SK-N-SH (cell line): ENCODE measurements at regions not wholly inside any gene's neighbourhood (a gene's known extent, or its start where the extent isn't known, plus 50 kb on each side); places are given as distances from the start of the nearest gene placed in this dataset.

ENCODE experiments used
- CTCF ChIA-PET: fragments of 300-600, 350-600 bp; formaldehyde crosslinking; extraction: SDS; loops from one replicate; lab custom pipeline; 2021; lab: Yijun Ruan, JAX
- POLR2A ChIA-PET: fragments of 350-600 bp; sonication (Branson Sonifier 250); formaldehyde crosslinking; extraction: SDS; loops from one replicate; lab custom pipeline; 2020; ENCODE audit warnings: antibody characterized with exemption, inconsistent platforms; lab: Yijun Ruan, JAX
- DNase-seq: peaks from one replicate; pipeline ENCODE4 v3.0.0; 2012
- H2AFZ ChIP-seq: fragments of 200-600 bp; sonication (generic); 2 replicates; pipeline ENCODE4 v1.8.1; 2016; ENCODE audit warnings: antibody characterized with exemption, mild to moderate bottlenecking, low read depth
- H3F3A ChIP-seq: fragments of 200-600 bp; sonication (generic); replicated peaks from 2 replicates; pipeline ENCODE3; 2016; ENCODE audit warnings: antibody characterized with exemption, mild to moderate bottlenecking; ENCODE audit not compliant: insufficient read depth
- H3K27ac ChIP-seq, 2 experiments: fragments of 200-500 bp in 1 of 2; fragments of 200-600 bp in 1 of 2; sonication (Bioruptor generic) in 1 of 2; sonication (generic), shearing (Covaris generic) in 1 of 2; 2 replicates each; pipeline versions ENCODE4 v1.5.1 to v1.6.1; 2014 to 2016; ENCODE audit warnings: low read depth in 2 of 2, inconsistent platforms in 1 of 2, low read length in 1 of 2, mild to moderate bottlenecking in 1 of 2, mixed read lengths in 1 of 2
- H3K27me3 ChIP-seq: fragments of 200-600 bp; sonication (generic), shearing (Covaris generic); 2 replicates; pipeline ENCODE4 v1.6.1; 2016; ENCODE audit warnings: mixed run types; ENCODE audit not compliant: insufficient read depth
- H3K36me3 ChIP-seq, 2 experiments: fragments of 200-500 bp in 1 of 2; fragments of 200-600 bp in 1 of 2; sonication (Bioruptor generic) in 1 of 2; sonication (generic) in 1 of 2; replicated peaks in 1 of 2; 2 replicates each; pipeline versions ENCODE3 to v1.5.1; 2014 to 2016; ENCODE audit warnings: low read length in 1 of 2, mild to moderate bottlenecking in 1 of 2; ENCODE audit not compliant: insufficient read depth in 2 of 2, control insufficient read depth in 1 of 2
- H3K4me1 ChIP-seq, 2 experiments: fragments of 200-500 bp in 1 of 2; fragments of 200-600 bp in 1 of 2; sonication (Bioruptor generic) in 1 of 2; sonication (generic), shearing (Covaris generic) in 1 of 2; 2 replicates each; pipeline versions ENCODE4 v1.5.1 to v1.6.1; 2014 to 2016; ENCODE audit warnings: low read depth in 1 of 2, low read length in 1 of 2, mixed run types in 1 of 2; ENCODE audit not compliant: insufficient read depth in 2 of 2, control insufficient read depth in 1 of 2
- H3K4me2 ChIP-seq: fragments of 200-600 bp; sonication (generic), shearing (Covaris generic); 2 replicates; pipeline ENCODE4 v1.6.1; 2017; ENCODE audit warnings: mixed run types
- H3K4me3 ChIP-seq, 2 experiments: fragments of 200-500 bp in 1 of 2; fragments of 200-600 bp in 1 of 2; sonication (Bioruptor generic) in 1 of 2; sonication (generic), shearing (Covaris generic) in 1 of 2; 2 replicates each; pipeline versions ENCODE4 v1.5.1 to v1.8.1; 2014 to 2016; ENCODE audit warnings: low read depth in 2 of 2, inconsistent platforms in 1 of 2, low read length in 1 of 2, mild to moderate bottlenecking in 1 of 2, mixed read lengths in 1 of 2, moderate library complexity in 1 of 2
- H3K79me2 ChIP-seq: fragments of 200-600 bp; sonication (generic); 2 replicates; pipeline ENCODE4 v1.8.1; 2017; ENCODE audit warnings: mild to moderate bottlenecking; ENCODE audit not compliant: insufficient read depth
- H3K9ac ChIP-seq: fragments of 200-600 bp; sonication (generic); 2 replicates; pipeline ENCODE4 v1.6.1; 2017; ENCODE audit warnings: mixed run types
- H3K9me2 ChIP-seq: fragments of 200-600 bp; sonication (generic); 2 replicates; pipeline ENCODE4 v1.6.1; 2017; ENCODE audit warnings: mixed run types
- H3K9me3 ChIP-seq: fragments of 200-600 bp; sonication (generic); 2 replicates; pipeline ENCODE4 v1.6.1; 2017; ENCODE audit warnings: mixed run types, mild to moderate bottlenecking, moderate library complexity
- H4K20me1 ChIP-seq: fragments of 200-600 bp; sonication (generic); 2 replicates; pipeline ENCODE4 v1.6.1; 2017; ENCODE audit warnings: mild to moderate bottlenecking, mixed run types; ENCODE audit not compliant: insufficient read depth
- EZH2phosphoT487 ChIP-seq: fragments of 200-600 bp; sonication (generic); IDR thresholded peaks from 2 replicates; pipeline ENCODE4 v1.6.1; 2017; ENCODE audit warnings: low read depth, mixed run types, mild to moderate bottlenecking, antibody characterized with exemption, moderate library complexity, borderline replicate concordance
- FOSL2 ChIP-seq: IDR thresholded peaks from 2 replicates; pipeline ENCODE4 v1.4.0; 2012; ENCODE audit warnings: low read depth, mild to moderate bottlenecking, moderate library complexity, borderline replicate concordance
- FOXM1 ChIP-seq: IDR thresholded peaks from 2 replicates; pipeline ENCODE4 v1.4.0; 2012; ENCODE audit warnings: low read depth, mild to moderate bottlenecking
- GATA2 ChIP-seq: sonication (generic); formaldehyde crosslinking; IDR thresholded peaks from 2 replicates; pipeline ENCODE4 v1.5.0; 2020; ENCODE audit warnings: mild to moderate bottlenecking, missing genetic modification reagents
- IRF3 ChIP-seq: fragments of 150-350 bp; IDR thresholded peaks from 2 replicates; pipeline ENCODE4 v1.6.1; 2016; ENCODE audit warnings: mild to moderate bottlenecking, low read depth, low read length
- JUND ChIP-seq: IDR thresholded peaks from 2 replicates; pipeline ENCODE4 v1.4.0; 2012
- MAX ChIP-seq: IDR thresholded peaks from 2 replicates; pipeline ENCODE4 v1.4.0; 2012; ENCODE audit warnings: low read depth
- PBX3 ChIP-seq: IDR thresholded peaks from 2 replicates; pipeline ENCODE4; 2012
- POLR2AphosphoS5 ChIP-seq: IDR thresholded peaks from 2 replicates; pipeline ENCODE4 v1.6.1; 2012; ENCODE audit warnings: low read depth, low read length
- RAD21 ChIP-seq: IDR thresholded peaks from 2 replicates; pipeline ENCODE4 v1.6.1; 2012; ENCODE audit warnings: mild to moderate bottlenecking, low read length
- RCOR1 ChIP-seq: fragments of 150-350 bp; IDR thresholded peaks from 2 replicates; pipeline ENCODE4 v1.6.1; 2017; ENCODE audit warnings: antibody characterized with exemption, low read length
- RFX5 ChIP-seq: IDR thresholded peaks from 2 replicates; pipeline ENCODE4 v1.6.1; 2012; ENCODE audit warnings: mild to moderate bottlenecking, improper control_type of control experiment, low read length
- RXRA ChIP-seq: IDR thresholded peaks from 2 replicates; pipeline ENCODE4 v1.4.0; 2012; ENCODE audit warnings: low read depth, mild to moderate bottlenecking, borderline replicate concordance
- SIN3A ChIP-seq: IDR thresholded peaks from 2 replicates; pipeline ENCODE4 v1.6.1; 2012; ENCODE audit warnings: low read depth, mild to moderate bottlenecking, low read length, moderate library complexity, borderline replicate concordance
- SMC3 ChIP-seq: IDR thresholded peaks from 2 replicates; pipeline ENCODE4 v1.6.1; 2012; ENCODE audit warnings: low read depth, low read length, improper control_type of control experiment
- TCF12 ChIP-seq: IDR thresholded peaks from 2 replicates; pipeline ENCODE4 v1.4.0; 2012
- USF1 ChIP-seq: IDR thresholded peaks from 2 replicates; pipeline ENCODE4 v1.4.0; 2012; ENCODE audit warnings: low read depth, borderline replicate concordance
- WGBS: methylation state at CpG from one replicate; pipeline ENCODE4 v1.1.6; 2017; ENCODE audit warnings: low lambda C conversion rate; 5-methylcytosine and 5-hydroxymethylcytosine counted together
- TF ChIP-seq, protein P1 (sequence below): fragments of 200-600 bp; sonication (generic); IDR thresholded peaks from 2 replicates; pipeline ENCODE4 v1.6.1; 2017; ENCODE audit warnings: antibody characterized with exemption, mild to moderate bottlenecking, moderate library complexity

DNA sequence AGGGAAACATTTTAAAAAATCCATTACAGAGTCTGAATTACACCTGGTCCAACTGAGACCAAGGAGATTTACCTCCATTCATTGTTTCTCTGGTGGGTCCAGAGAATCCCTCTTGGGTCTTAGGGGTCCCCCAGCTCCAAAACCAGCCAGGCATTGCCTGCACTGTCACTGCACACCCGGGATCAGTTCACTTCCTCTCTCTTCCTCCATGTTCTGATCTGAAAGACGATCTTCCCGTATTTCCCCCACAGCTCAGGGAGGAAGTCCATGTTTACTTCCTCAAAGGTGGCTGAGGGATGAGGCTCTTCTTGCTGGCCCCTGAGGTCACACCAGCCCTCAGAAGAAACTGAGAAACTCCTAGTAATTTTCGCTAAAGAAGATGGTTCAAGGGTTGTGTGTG, 159.7 kb downstream of the BMP7 start (continued):
- TF ChIP-seq RFX5 (no peak), GATA2 (CRISPR knock-in tag) (no peak), USF1 (no peak)

- H3F3A ChIP-seq = no peaks in the 10 kb centered on the region
- DNase-seq = no peak
- no peak overlapping the region for H3K27ac ChIP-seq
- H3K9me2 ChIP-seq = no peaks in the 10 kb centered on the region
- H3K9me3 ChIP-seq = no peaks in the 10 kb centered on the region
- WGBS = 38% methylated on average over 7 of the region's 13 CpGs
- H2AFZ ChIP-seq = no peak overlapping the region
- H3K27me3 ChIP-seq = no peaks in the 10 kb centered on the region
- H3K4me1 ChIP-seq = peaks cover 0 to 14% of the 10 kb centered on the region in 2 experiments; a peak in 1 of 4 replicates
- H3K36me3 ChIP-seq = no peaks in the 10 kb centered on the region
- no peaks in the 10 kb centered on the region for H4K20me1 ChIP-seq
- no peak overlapping the region for H3K4me2 ChIP-seq
- no peaks in the 10 kb centered on the region for H3K79me2 ChIP-seq
- H3K9ac ChIP-seq = no peak overlapping the region
- CTCF ChIA-PET = no interaction called here
- POLR2A ChIA-PET = no interaction called here
- no peak overlapping the region for H3K4me3 ChIP-seq
- TF ChIP-seq RXRA = no peak
- no peak for TF ChIP-seq FOSL2
- no peak for TF ChIP-seq RCOR1
- TF ChIP-seq TCF12 = no peak
- no peak for TF ChIP-seq FOXM1
- no peak for TF ChIP-seq IRF3
- no peak for TF ChIP-seq SIN3A
- TF ChIP-seq POLR2AphosphoS5 = no peak
- TF ChIP-seq EZH2phosphoT487 = no peak
- TF ChIP-seq SMC3 = no peak
- TF ChIP-seq MAX = no peak
- TF ChIP-seq JUND = no peak
- TF ChIP-seq, protein P1, sequence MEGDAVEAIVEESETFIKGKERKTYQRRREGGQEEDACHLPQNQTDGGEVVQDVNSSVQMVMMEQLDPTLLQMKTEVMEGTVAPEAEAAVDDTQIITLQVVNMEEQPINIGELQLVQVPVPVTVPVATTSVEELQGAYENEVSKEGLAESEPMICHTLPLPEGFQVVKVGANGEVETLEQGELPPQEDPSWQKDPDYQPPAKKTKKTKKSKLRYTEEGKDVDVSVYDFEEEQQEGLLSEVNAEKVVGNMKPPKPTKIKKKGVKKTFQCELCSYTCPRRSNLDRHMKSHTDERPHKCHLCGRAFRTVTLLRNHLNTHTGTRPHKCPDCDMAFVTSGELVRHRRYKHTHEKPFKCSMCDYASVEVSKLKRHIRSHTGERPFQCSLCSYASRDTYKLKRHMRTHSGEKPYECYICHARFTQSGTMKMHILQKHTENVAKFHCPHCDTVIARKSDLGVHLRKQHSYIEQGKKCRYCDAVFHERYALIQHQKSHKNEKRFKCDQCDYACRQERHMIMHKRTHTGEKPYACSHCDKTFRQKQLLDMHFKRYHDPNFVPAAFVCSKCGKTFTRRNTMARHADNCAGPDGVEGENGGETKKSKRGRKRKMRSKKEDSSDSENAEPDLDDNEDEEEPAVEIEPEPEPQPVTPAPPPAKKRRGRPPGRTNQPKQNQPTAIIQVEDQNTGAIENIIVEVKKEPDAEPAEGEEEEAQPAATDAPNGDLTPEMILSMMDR = no peak
- no peak for TF ChIP-seq PBX3
- TF ChIP-seq RAD21 = no peak
These were observed 159.2 kb downstream of the BMP7 start for GRCh38 chr20:57107208-57107607.
